NK-92 (cell line): ENCODE measurements at regions not wholly inside any gene's neighbourhood (a gene's known extent, or its start where the extent isn't known, plus 50 kb on each side); places are given as distances from the start of the nearest gene placed in this dataset.
A peak's percentile ranks its signal among the peaks of the same experiment; 100 is the strongest.

ENCODE experiments used
- DNase-seq: peaks from one replicate; lab custom pipeline; 2025; ENCODE audit not compliant: unreplicated experiment; lab: John Stamatoyannopoulos, UW

- no peak for DNase-seq
Observed at GRCh38 chr10:3980660-3981059, 195.7 kb upstream of the KLF6 start.

GRCh38 chr10:3980144-3980543, 195.1 kb upstream of the KLF6 start:
- DNase-seq: no peak

- no peak for DNase-seq
Observed at GRCh38 chr10:3978761-3979160, 193.8 kb upstream of the KLF6 start.

- DNase-seq: no peak
Observed at GRCh38 chr10:3978174-3978573, 193.2 kb upstream of the KLF6 start.

GRCh38 chr10:3977761-3978160, 192.8 kb upstream of the KLF6 start:
- no peak for DNase-seq

- no peak for DNase-seq
Observed at GRCh38 chr10:3976718-3977117, 191.7 kb upstream of the KLF6 start.

- no peak for DNase-seq
Observed at GRCh38 chr10:3976171-3976570, 191.2 kb upstream of the KLF6 start.

- DNase-seq: no peak
Observed at GRCh38 chr10:3975016-3975415, 190.0 kb upstream of the KLF6 start.

- DNase-seq: no peak
Observed at GRCh38 chr10:3972460-3973301, 187.7 kb upstream of the KLF6 start.

GRCh38 chr10:3971713-3972112, 186.7 kb upstream of the KLF6 start:
- no peak for DNase-seq

- DNase-seq: no peak
Observed at GRCh38 chr10:3969876-3970666, 185.1 kb upstream of the KLF6 start.

GRCh38 chr10:3968727-3969126, 183.7 kb upstream of the KLF6 start:
- DNase-seq: no peak

- no peak for DNase-seq
Observed at GRCh38 chr10:3964516-3964915, 179.5 kb upstream of the KLF6 start.

- no peak for DNase-seq
Observed at GRCh38 chr10:3963191-3963673, 178.2 kb upstream of the KLF6 start.

- DNase-seq: peak; percentile 8
Observed at GRCh38 chr10:3961082-3961481, 176.1 kb upstream of the KLF6 start.

- no peak for DNase-seq
Observed at GRCh38 chr10:3960496-3960895, 175.5 kb upstream of the KLF6 start.

- DNase-seq: no peak
Observed at GRCh38 chr10:3959370-3960325, 174.6 kb upstream of the KLF6 start.

GRCh38 chr10:3958472-3958996, 173.5 kb upstream of the KLF6 start:
- DNase-seq: no peak

GRCh38 chr10:3955955-3956617, 171.1 kb upstream of the KLF6 start:
- DNase-seq: no peak

- no peak for DNase-seq
Observed at GRCh38 chr10:3955493-3955892, 170.5 kb upstream of the KLF6 start.
